HTR-8/SVneo (cell line): ENCODE measurements at regions not wholly inside any gene's neighbourhood (a gene's known extent, or its start where the extent isn't known, plus 50 kb on each side); places are given as distances from the start of the nearest gene placed in this dataset.

Experiments used
- DNase-seq: peaks from one replicate; pipeline ENCODE4 v3.0.0; 2011; ENCODE audit warnings: low spot score, mixed read lengths; ENCODE audit not compliant: insufficient read length
- FAIRE-seq: peaks from 2 replicates; lab custom pipeline; 2011; peaks lifted over from hg19 to GRCh38; lab: Jason Lieb, UNC

DNA sequence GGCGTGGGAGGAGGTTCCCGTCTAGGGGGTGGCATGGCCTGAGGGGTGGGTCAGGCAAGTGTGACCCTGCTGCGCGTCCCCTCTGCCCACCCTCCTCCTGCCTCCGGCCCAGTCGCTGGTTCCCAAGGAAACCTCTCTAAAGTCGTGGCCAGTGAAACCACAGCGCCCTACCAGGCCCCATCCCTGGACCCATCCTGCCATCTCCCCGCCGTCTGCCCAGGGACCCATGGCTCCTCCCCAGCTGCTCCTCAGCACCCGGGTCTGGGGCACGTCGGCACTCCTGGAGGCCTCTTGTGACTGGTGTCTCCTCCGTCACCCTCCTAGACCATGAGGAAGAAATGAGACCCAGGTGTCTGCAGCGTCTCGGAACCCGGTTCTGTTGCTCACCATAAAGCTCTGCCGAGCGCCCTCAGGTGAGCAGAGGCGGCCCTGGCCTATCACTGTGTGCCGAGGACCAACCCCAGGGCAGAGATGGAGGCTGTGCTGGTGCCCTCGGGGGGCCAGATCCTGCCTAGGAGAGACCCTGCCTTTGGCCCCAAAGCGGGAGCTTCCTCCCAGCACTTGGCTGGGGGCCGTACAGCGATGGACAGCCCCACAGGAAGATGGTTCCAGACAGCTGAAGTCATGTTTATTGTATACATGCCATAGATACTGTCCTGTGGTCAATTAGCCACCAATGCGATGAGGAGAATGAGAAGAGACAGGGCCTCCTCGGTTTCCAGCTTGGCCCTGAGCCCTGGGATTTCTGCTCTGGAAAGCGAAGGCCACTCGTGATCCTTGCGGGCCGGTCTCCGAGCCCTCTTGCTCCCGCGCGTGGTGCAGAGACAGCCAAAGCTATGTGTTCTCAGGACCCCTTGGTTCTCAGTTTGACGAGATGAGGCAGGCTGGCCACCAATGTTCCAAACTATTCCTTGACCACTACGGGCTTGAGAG is 222.5 kb upstream of the RTL1 start:
- DNase-seq (no peak), FAIRE-seq (no peak)

GRCh38 chr14:101126731-101127130 is 223.2 kb upstream of the RTL1 start:
- no peak for DNase-seq
- no peak for FAIRE-seq

DNA sequence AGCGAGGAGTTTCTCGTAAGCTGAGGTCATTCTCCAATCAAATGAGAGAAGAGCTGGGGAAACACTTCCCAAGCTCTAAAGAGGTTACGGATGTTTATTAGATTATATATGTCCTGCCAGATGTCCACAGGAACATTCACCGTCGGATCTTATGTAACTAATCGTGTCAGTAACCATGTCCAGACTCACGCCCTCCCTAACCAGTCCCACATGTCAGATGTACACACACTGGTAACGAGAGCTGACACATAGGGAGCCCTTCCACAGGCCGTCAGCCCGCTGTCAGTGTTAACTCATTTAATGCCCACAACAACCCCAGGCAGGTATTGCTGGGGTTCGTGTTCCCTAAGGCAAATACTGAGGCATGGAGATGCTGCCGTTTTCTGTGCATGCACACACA is 223.7 kb upstream of the RTL1 start:
- FAIRE-seq (no peak), DNase-seq (no peak)

DNA sequence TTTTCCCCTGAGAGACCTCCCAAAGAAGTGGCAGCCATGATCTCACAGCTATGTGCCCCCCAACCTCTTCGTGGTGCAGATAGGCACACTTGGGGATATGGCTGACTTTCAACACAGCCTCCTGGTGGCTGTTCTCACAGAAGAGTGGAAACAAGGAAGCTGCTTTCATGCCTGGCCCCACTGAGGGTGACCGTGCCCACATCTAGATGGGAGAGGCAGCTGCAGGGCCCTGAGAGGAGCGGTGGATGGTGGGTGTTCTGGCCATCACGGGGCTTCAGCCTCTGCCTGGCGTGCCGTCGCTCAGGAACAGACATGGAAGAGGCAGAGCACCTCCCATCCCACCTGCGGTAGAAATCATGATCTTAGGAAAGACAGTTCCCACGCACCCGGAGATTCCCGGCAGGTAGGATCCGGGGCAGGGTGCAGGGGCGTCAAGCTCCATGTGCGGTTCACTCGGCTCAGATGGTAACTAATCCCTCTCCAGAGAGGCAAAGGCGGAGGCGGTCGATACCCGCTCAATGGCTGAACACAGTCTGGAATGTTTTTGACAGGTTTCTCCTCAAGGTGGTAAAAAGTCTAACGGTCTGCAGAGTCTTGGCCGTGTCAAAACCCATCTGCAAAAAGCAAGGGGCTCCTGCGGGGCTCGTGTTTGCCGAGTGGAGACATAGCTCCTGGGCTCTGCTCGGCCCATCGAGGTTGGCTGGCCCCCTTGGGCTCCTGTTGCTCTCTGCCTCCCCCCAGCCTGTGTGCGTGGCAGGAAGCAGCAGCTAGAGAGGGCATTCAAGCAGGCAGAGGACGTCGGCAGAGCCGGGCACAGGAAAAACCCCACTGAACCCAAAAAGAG is 225.2 kb upstream of the RTL1 start:
- no peak for DNase-seq
- no peak for FAIRE-seq

DNA sequence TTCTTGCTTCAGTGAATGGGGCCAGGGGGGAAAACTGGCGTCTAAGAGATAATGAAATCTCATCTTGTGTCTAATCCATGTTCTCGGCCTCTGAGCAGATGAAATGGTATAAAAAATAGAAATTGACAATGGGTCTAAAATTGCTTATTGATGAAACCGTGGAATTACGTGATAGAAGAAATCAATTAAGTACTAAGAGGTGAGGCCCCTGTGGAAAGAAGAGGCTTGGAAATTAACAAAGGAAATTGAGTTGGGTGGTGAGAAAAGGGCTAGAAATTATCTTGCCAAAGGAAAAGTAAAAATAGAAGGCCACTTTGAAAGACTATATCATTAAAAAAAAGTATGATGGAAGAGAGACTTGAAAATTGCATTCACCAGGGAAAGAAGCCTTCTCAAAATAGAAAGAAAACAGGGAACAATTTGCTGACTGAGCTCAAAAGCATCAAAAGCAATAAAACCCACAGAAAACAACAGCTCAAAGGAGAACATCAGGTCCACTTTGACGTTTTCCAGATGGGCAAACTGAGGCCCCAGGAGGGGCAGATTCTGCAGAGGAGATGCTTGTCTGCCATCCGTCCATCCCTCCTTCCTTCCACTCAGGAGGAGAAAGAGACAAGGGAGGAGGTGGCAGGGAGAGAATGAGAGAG is 226.1 kb upstream of the RTL1 start:
- FAIRE-seq (no peak), DNase-seq (no peak)

GRCh38 chr14:101130861-101131260 is 227.3 kb upstream of the RTL1 start:
- DNase-seq (no peak), FAIRE-seq (no peak)

DNA sequence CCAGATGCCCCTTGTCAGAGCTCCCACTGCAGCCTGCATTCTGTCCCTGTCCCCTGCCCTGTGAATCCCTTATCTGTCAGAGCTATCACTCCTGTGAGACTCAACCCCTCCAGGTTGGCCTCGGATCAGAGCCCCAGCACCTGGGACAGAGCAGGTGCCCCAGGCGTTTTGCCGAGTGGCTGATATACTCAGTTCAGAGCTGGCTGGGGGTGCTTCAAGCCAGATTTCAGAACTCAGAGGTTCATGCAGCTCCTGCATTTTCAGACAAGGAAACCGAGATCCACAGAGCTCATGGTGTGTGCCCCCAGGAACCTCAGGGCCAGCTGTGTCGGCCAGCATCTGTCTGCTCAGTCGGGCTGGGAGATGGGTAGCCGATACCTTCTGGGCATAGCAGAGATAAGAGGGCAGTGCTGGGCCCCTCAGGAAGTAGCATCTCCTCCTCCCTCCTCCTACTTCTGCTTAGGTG is 228.0 kb upstream of the RTL1 start:
- no peak for DNase-seq
- FAIRE-seq: no peak

DNA sequence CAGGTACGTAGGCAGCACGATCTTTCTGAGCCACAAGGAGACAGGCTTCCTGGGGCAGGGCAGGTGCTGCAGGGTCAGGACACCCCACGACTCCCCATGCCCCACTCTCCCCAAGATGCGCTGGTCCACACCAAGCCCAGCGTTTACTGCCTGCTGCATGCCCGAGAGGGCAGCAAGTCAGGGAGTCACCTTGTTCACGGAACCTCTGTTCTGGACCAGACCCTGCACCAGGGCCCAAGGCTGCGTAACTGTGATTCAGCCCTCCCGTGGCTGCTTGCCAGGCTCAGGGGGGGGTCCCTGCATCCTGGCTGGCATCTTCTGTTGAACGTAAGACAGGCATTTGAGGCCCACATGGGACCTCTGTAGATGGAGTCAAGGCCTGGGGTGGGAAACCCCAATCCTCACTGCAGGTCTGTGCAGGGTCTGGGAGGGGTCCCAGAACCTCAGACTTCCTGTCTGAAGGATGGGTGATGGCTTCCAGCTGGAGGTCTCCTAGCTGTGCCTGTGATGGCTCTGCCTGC is 228.6 kb upstream of the RTL1 start:
- DNase-seq: no peak
- FAIRE-seq: no peak

- FAIRE-seq (no peak), DNase-seq (no peak)
Measured at GRCh38 chr14:101132588-101132987, 229.1 kb upstream of the RTL1 start.

DNA sequence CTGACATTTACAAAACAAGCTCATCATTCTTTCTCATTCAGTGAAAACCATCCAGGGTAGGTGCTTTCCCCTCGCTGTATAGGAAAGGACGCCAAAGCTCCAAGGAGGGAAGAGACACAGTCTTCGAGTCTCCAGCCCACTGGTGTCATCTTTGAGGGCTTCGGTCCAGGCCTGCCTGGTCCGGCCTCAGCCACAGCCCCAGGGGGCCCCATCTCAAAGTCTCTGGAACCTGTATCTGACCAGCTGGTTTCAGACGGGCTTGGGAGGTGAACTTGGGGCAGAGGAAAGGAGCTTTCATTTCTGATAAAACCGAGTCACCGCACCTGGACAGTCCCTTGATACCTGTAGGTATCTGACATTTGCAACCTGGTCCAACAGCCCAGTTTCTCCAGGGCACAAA is 229.5 kb upstream of the RTL1 start:
- FAIRE-seq (no peak), DNase-seq (no peak)

- FAIRE-seq (no peak), DNase-seq (no peak)
Measured at GRCh38 chr14:101134161-101134631, 230.7 kb upstream of the RTL1 start.

GRCh38 chr14:101134851-101135433 is 231.4 kb upstream of the RTL1 start:
- FAIRE-seq (no peak), DNase-seq (no peak)

DNA sequence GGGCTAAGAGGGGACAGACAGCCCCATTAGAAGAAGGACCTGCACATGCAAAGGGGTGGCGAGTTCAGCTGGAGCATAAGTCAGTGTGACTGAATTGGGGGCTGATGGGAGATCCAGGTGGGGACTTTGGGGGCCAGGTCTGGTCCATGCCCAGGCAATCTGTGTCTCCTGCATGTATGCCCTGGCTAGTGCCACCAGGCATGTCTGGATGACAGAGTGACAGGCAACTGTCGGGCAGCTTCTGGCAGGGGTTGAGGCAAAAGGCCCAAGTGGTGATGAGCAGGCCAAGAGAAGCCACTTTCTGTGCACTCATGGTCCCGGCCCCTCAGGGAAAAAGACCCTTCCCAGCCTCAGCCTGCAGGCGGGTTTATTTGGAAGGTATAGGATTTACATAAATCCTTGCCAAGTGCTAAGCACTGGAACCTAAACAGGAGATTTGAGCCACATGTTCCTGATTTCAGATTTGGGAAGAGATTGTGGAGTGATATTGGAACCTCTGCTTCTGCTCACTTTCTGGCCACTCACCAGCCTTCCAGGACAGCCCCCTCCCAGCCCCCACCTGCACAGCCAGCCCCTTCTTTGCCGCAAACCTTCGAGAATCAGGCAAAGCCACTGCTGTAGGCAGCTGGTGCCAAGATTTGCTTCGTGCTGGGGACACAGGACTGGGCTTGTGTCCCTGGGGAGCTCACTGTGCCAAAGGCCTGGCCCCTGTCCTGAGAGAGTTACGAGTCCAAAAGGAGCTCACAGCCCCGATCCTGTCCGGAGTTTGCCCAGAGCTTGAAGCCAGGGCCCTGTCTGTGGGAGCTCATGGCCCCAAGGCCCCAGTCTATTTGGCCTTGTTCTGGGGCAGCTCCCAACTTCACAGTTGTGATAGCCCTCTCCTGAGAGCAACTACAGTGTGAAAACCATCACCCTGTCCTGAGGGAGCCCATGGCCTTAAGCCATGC is 232.5 kb upstream of the RTL1 start:
- DNase-seq (no peak), FAIRE-seq (no peak)

GRCh38 chr14:101137234-101137633 is 233.7 kb upstream of the RTL1 start:
- FAIRE-seq (no peak), DNase-seq (no peak)

- no peak for FAIRE-seq
Measured at GRCh38 chr14:101147848-101148247, 244.3 kb upstream of the RTL1 start.

GRCh38 chr14:101150039-101150610 is 246.6 kb upstream of the RTL1 start:
- no peak for FAIRE-seq

More at GRCh38 chr14:101147848-101148247, 244.3 kb upstream of the RTL1 start:
- no peak for DNase-seq

DNA sequence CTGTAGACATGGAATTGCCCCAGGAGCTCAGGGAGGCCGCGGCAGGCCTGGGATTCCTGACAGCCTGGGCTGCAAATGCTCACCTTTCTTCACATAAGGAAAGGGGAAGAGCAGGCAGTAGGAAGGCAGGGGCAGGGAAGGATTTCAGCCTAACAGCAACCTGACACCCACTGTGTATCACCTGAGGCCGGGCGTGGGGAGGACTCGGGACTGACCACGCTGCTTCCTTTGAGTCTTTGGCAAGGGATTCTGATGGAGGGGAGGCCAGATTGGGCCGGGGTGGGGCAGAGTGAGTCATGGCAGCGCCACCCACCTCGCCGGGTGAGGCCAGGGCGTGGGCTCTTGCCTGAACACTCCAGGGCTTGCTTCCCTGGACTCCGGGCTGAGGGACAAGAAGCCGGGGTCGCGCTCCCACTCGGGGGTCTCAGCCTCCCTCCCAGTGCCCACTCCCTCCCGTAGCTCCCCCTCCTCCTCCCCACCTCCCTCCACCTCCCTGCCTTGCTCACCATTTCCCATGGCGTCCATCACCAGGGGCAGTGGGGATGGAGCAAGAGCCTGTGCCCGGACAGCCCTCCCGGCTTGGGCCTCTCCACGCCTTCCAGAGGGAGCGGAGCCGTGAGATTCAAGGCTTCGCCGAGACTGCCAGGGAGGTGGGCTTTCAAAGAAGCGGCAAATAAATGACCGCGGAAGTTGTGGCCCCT is 247.9 kb upstream of the RTL1 start:
- FAIRE-seq (no peak), DNase-seq (no peak)

More at GRCh38 chr14:101150039-101150610, 246.6 kb upstream of the RTL1 start:
- no peak for DNase-seq

DNA sequence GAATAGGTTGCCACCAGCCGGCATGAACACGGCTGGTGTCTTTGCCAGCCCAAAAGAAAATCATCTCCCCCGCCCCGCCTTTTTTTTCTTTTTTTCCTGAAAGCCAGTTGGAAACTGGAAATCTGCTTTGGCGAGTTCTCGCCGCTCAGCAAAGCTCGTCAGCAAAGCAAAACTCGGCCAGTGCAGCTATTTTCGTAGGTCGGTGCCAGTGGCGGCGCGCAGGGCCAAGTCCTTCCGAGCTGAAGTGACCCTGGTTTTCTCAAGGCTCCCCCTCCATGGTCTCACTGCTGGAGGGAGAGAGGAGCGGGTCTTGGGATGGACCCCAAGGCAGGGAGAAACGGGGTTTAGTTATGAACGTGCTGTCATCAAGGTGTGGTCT is 248.4 kb upstream of the RTL1 start:
- no peak for FAIRE-seq

More for the DNA sequence above, 248.4 kb upstream of the RTL1 start:
- DNase-seq: no peak
